Adrenal gland (tissue), 5 donors: ENCODE measurements at regions not wholly inside any gene's neighbourhood (a gene's known extent, or its start where the extent isn't known, plus 50 kb on each side); places are given as distances from the start of the nearest gene placed in this dataset.

ENCODE experiments used
- POLR2A ChIP-seq, 2 donors: fragments of 450-650 bp; IDR thresholded peaks; one replicate each; pipeline ENCODE4 v1.6.1; 2017; ENCODE audit warnings: antibody characterized with exemption in 2 of 2, mild to moderate bottlenecking in 2 of 2, moderate library complexity in 1 of 2
- TF ChIP-seq, protein P1 (sequence below), 6 experiments: fragments of 450-650 bp in 4 of 6; fragments of 200-600 bp in 2 of 6; sonication (generic) in 1 of 6; IDR thresholded peaks; 1 replicate in 5 of 6; 2 replicates in 1 of 6; pipeline versions ENCODE4 v1.5.1 to v1.8.0; 2016 to 2021; ENCODE audit warnings: antibody characterized with exemption in 6 of 6, mild to moderate bottlenecking in 2 of 6, moderate library complexity in 1 of 6
- donor health status: DM: no; HTN: no; CAD: no.

DNA sequence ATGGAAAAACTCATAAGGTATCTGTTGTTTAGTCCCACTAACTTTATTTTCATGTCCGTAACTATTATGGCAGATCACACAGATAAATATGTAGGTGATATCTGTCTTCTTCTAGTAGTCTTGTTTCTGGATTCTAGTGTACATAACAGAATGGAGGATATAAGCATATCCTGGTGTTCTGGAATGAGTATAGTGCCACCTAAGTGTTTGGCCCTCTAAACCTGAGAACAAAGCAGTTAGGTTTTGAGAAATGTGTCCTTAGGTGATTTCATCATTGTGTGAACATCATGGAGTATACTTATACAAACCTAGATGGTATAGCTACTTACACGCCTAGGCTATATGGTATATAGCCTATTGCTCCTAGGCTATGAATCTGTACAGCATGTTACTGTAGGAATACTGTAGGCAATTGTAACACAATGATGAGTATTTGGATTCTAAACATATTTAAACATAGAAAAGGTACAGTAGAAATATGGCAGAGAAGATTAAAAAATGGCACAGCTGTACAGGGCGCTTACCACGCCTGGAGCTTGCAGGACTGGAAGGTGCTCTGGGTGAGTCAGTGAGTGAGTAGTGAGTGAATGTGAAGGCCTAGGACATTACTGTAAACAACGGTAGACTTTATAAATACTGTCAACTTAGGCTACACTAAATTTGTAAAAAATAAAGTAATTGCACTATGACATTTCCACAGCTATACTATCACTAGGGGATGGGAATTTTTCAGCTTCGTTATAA is 150.3 kb upstream of the SLC24A2 start:
- TF ChIP-seq, protein P1, sequence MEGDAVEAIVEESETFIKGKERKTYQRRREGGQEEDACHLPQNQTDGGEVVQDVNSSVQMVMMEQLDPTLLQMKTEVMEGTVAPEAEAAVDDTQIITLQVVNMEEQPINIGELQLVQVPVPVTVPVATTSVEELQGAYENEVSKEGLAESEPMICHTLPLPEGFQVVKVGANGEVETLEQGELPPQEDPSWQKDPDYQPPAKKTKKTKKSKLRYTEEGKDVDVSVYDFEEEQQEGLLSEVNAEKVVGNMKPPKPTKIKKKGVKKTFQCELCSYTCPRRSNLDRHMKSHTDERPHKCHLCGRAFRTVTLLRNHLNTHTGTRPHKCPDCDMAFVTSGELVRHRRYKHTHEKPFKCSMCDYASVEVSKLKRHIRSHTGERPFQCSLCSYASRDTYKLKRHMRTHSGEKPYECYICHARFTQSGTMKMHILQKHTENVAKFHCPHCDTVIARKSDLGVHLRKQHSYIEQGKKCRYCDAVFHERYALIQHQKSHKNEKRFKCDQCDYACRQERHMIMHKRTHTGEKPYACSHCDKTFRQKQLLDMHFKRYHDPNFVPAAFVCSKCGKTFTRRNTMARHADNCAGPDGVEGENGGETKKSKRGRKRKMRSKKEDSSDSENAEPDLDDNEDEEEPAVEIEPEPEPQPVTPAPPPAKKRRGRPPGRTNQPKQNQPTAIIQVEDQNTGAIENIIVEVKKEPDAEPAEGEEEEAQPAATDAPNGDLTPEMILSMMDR (IDR thresholded peaks at IDR 0.05): no peak
- no peak for TF ChIP-seq POLR2A (IDR thresholded peaks at IDR 0.05)
